ENCODE measurements at regions not wholly inside any gene's neighbourhood (a gene's known extent, or its start where the extent isn't known, plus 50 kb on each side); places are given as distances from the start of the nearest gene placed in this dataset.
"Not testable (repeated sequence)": the region's sequence is repeated elsewhere in the genome, so short reads cannot be mapped to it uniquely, and the experiment has no call there.

- FAIRE-seq = no peak
These were observed 112.5 kb downstream of the EFEMP1 start for GRCh38 chr2:55811048-55811447.

GRCh38 chr2:55810622-55811020 lies 113.0 kb downstream of the EFEMP1 start:
- no peak for FAIRE-seq
- DNase-seq (ENCODE audit: low spot score) = no peak

More at GRCh38 chr2:55811048-55811447, 112.5 kb downstream of the EFEMP1 start:
- peak; percentile 31 for DNase-seq (ENCODE audit: low spot score)

- FAIRE-seq (no peak), DNase-seq (ENCODE audit: low spot score) (no peak)
These were observed 113.5 kb downstream of the EFEMP1 start for GRCh38 chr2:55809875-55810621.

- DNase-seq (ENCODE audit: low spot score) (no peak), FAIRE-seq (no peak)
These were observed 114.3 kb upstream of the PNPT1 start for GRCh38 chr2:55807900-55808299.

- no peak for FAIRE-seq
- no peak for DNase-seq (ENCODE audit: low spot score)
These were observed 112.0 kb upstream of the PNPT1 start for GRCh38 chr2:55805686-55806085.

GRCh38 chr2:55804535-55804934 lies 110.9 kb upstream of the PNPT1 start:
- DNase-seq (ENCODE audit: low spot score) (no peak), FAIRE-seq (no peak)

- no peak for DNase-seq (ENCODE audit: low spot score)
- FAIRE-seq = no peak
These were observed 108.4 kb upstream of the PNPT1 start for GRCh38 chr2:55802067-55802466.

GRCh38 chr2:55801436-55801835 lies 107.8 kb upstream of the PNPT1 start:
- no peak for FAIRE-seq
- DNase-seq (ENCODE audit: low spot score) = no peak

- not testable (repeated sequence) for FAIRE-seq; DNase-seq (ENCODE audit: low spot score)
These were observed 106.0 kb upstream of the PNPT1 start for GRCh38 chr2:55799624-55800023.

GRCh38 chr2:55796121-55796520 lies 102.5 kb upstream of the PNPT1 start:
- FAIRE-seq (no peak), DNase-seq (ENCODE audit: low spot score) (no peak)

- DNase-seq (ENCODE audit: low spot score); FAIRE-seq: not testable (repeated sequence)
These were observed 100.0 kb upstream of the PNPT1 start for GRCh38 chr2:55793602-55794001.

- FAIRE-seq = no peak
These were observed 92.6 kb upstream of the PNPT1 start for GRCh38 chr2:55786280-55786679.

GRCh38 chr2:55783751-55784150 lies 90.1 kb upstream of the PNPT1 start:
- not testable (repeated sequence) for FAIRE-seq; DNase-seq (ENCODE audit: low spot score)

More at GRCh38 chr2:55786280-55786679, 92.6 kb upstream of the PNPT1 start:
- DNase-seq (ENCODE audit: low spot score) = no peak

GRCh38 chr2:55782528-55783173 lies 89.0 kb upstream of the PNPT1 start:
- FAIRE-seq = peak; percentile 13
- no peak for DNase-seq (ENCODE audit: low spot score)

GRCh38 chr2:55781542-55781941 lies 87.9 kb upstream of the PNPT1 start:
- no peak for DNase-seq (ENCODE audit: low spot score)
- no peak for FAIRE-seq

GRCh38 chr2:55780697-55781096 lies 87.1 kb upstream of the PNPT1 start:
- FAIRE-seq = no peak
- DNase-seq (ENCODE audit: low spot score) = no peak

- FAIRE-seq (peak; percentile 96), DNase-seq (ENCODE audit: low spot score) (peak; percentile 78)
These were observed 86.1 kb upstream of the PNPT1 start for GRCh38 chr2:55779459-55780421.

- FAIRE-seq (no peak), DNase-seq (ENCODE audit: low spot score) (no peak)
These were observed 83.3 kb upstream of the PNPT1 start for GRCh38 chr2:55776966-55777365.

- no peak for FAIRE-seq
- DNase-seq (ENCODE audit: low spot score) = no peak
These were observed 82.8 kb upstream of the PNPT1 start for GRCh38 chr2:55776479-55776878.

GRCh38 chr2:55775828-55776227 lies 82.2 kb upstream of the PNPT1 start:
- DNase-seq (ENCODE audit: low spot score) = no peak
- FAIRE-seq = no peak

GRCh38 chr2:55773651-55774050 lies 80.0 kb upstream of the PNPT1 start:
- FAIRE-seq; DNase-seq (ENCODE audit: low spot score): not testable (repeated sequence)
